Stimulated activated CD4-positive, alpha-beta T cell treated with anti-CD3 and anti-CD28 coated beads, Interleukin-4, amount 100 ng/mL, for 1 hour (primary cell): ENCODE measurements at regions not wholly inside any gene's neighbourhood (a gene's known extent, or its start where the extent isn't known, plus 50 kb on each side); places are given as distances from the start of the nearest gene placed in this dataset.

Experiments
- DNase-seq: peaks from one replicate; pipeline ENCODE4 v3.0.0-alpha.2; 2020

DNA sequence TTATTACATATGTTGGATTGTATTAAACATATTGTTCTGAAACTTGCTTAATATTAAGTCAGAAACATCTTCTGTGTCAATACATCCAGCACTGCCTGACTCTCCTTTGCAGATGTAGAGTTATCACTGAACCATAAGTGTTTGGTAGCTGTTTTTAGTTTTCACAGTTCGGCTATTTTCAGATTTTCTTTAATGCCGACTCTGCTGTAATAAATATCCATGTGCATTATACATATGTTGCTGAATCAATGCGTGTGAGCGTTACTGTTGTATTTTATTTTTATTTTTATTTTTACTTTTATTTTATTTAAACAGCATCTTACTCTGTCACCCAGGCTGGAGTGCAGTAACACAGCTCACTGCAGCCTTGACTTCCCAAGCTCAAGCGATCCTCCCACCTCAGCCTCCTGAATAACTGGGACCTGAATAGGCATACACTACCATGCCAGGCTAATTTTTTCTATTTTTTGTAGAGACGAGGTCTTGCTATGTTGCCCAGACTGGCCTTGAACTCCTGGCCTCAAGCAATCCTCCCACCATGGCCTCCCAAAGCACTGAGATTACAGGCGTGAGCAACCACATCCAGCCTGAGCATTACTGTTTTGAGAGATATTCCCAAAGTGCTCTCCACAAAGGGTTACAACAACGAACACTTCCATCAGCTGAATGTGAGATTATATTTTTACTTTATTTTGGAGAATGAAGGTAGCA is 50.7 kb upstream of the NOCT start:
- DNase-seq: no peak

DNA sequence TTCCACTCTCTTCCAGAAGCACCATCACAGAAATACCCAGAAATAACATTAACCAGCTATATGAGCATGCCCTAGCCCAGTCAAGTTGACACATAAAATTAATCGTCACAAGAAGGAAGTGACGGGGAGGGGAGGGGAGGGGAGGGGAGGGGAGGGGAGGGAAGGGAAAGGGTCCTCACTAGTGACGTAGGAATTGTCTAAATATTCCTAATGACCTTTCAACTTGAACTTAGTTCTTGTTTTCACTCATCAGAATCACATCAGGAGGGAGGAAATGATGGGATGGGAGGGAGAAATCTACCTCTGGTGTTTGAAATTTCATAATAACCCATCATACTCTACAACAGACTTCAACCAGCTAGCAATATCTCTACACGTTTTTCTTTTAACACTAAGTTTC is 52.2 kb upstream of the NOCT start:
- no peak for DNase-seq

- DNase-seq: no peak
Measured at GRCh38 chr4:138961664-138962063, 53.9 kb upstream of the NOCT start.

- no peak for DNase-seq
Measured at GRCh38 chr4:138961129-138961528, 54.5 kb upstream of the NOCT start.

GRCh38 chr4:138960175-138960710 is 55.3 kb upstream of the NOCT start:
- no peak for DNase-seq

DNA sequence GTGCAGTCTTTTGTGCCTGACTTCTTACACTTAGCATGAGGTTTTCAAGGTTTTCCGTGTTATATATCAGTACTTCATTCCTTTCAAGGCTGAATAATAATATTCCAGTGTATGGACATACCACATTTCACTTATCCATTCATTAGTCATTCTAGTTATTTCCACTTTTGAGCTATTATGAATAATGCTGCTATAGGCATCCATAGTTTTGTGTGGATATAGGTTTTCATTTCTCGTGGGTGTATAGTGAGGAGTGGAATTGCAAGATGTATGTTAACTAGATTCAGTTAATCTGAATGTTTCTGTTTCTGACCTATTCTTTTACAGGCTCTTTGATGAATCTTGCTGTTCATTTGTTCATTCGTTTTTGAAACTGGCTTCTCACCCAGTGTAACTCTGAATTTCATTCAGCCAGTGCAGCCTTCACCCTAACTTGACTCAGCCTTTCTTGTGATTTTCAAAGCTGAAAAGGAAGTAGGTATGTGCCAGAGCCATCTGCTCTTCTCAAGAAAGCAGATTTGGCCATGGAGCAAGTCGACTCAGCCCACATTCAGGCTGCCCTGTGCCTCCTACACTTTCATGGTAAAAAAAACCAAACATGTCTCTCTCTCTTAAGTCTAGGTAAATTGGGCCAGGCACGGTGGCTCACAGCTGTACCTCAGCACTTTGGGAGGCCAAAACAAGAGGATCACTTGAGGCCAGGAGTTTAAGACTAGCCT is 56.3 kb upstream of the NOCT start:
- no peak for DNase-seq

DNA sequence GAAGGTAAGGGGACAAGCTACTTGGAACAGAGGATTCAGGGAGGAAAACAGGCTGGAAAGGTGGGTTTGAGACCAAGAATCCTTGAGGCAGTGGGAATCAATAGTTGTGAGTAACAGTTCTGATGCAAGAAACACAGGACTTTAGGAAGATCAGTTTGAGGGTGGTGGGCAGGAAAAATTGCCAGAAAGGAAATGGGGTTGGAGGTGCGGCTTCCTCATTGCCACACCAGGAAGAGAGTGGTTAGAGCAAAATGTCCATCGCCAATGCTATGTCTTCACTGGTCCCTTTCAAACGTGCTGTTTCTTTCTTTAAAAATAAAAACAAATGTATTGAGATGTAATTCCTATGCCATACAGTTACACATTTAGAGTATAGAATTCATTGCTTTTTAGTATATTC is 57.1 kb upstream of the NOCT start:
- DNase-seq: no peak

DNA sequence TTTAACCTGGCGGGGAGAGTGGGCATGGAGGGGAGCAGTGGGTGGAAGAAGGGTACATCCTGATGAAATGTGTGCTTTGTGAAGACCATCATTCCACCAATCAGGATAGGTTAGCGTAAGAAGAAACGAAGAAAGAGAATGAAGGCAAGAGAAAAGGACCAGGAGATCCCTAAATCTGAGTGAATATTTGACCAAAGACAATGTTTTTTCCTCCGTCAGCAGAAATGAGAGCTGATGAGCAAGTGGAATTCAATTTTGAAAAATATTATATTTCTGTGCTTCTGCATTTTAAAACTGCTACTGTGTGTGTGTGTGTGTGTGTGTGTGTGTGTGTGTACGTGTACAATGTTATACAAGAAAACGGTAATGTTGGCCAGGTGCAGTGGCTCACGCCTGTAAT is 58.3 kb upstream of the NOCT start:
- DNase-seq: no peak

DNA sequence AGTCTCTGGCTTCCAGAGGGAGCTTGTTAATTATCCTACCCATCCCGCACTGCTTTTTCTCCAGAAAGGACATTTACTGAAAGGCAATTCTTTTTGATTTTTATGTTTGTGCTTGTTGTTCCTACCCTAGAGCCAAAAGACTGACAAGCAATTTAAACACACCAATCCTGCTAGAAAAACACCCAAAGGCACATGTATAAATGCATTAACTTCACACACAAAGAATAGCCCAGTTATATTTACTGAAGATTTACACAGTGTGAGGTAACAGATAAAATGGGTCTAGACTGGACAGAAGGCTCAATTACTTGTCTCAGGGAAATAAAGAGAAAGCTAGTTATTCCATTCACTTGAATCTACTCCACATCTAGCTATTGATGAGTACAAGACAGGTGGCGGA is 61.2 kb upstream of the NOCT start:
- DNase-seq: no peak

DNA sequence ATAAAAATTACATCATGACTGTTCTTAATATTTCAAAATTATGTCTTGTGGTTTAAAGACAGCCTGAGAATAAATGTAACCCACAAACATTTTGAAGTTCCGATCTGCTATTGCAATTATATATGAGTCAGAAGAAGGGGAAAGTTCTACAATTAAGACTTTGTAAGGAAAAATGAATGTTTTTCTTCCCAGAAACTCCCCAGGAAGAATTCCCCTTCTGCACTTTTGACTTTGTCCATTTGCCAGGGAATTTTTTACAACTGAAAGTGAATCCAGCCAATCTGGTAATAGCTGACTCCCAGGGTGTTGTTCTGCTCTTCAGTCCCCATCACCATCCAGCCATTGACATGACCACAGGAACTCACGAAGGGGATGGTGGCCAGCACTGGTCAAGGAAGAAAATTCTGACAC is 61.6 kb upstream of the NOCT start:
- no peak for DNase-seq

GRCh38 chr4:138952411-138952810 is 63.2 kb upstream of the NOCT start:
- peak; percentile 40 for DNase-seq

DNA sequence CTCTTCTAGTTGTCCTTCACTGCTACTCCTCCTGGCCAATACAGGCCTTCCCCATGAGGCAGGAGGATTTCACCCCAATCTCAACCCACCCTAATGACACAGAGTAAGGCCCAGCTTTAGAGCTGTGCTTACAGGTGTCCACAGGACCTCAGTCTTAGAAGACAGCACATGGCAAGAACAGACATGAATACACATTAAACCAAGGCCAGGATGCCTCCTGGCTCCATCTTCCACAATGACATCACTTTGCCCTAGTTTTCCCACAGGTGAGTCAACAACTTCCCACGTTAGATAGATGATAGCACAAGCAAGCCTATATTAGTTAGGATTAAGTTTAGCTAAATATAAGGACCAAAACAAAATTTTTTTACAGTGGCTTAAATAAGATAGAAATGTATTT is 63.8 kb upstream of the NOCT start:
- DNase-seq: no peak

DNA sequence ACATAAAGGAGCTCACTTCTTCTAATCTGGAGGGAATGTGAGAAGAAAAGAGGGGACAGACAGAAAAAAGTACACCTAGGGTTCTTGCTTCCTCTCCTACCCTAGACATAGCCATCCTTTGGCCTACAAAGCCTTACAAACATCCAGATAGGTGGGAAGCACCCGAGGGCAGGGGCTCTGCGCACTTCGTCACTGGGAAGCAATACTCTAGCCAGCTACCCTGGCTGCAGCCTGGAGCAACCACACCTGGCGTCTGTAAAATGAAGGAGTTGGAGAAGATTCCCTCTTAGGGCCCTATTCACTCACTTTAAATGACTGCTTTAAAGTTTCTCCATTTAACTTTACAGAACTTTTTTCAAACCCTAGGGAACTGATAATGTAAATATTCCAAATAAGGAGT is 65.7 kb upstream of the NOCT start:
- DNase-seq: no peak

DNA sequence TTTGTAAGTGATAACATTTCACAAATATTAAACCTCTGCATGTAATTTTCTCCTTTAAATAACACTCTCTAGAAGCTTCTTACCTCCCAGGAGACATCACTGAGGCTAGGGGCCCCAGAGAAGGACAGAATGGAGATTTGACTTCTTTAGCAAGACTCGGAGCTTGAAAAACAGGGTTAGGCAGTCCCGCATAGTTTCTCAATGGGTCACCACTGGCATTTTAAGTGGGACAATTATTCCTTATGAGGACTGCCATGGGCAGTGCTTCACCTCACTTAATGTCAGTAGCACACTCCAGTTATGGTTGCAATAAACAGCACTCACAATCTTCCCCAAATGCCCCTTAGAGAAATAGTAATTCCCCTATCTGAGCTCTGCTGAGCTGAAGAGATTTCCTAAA is 66.7 kb upstream of the NOCT start:
- no peak for DNase-seq

GRCh38 chr4:138946306-138946705 is 69.3 kb upstream of the NOCT start:
- no peak for DNase-seq

- DNase-seq: no peak
Measured at GRCh38 chr4:138945840-138946239, 69.7 kb upstream of the NOCT start.

- DNase-seq: no peak
Measured at GRCh38 chr4:138945401-138945800, 70.2 kb upstream of the NOCT start.

GRCh38 chr4:138943893-138944292 is 71.7 kb upstream of the NOCT start:
- DNase-seq: no peak

DNA sequence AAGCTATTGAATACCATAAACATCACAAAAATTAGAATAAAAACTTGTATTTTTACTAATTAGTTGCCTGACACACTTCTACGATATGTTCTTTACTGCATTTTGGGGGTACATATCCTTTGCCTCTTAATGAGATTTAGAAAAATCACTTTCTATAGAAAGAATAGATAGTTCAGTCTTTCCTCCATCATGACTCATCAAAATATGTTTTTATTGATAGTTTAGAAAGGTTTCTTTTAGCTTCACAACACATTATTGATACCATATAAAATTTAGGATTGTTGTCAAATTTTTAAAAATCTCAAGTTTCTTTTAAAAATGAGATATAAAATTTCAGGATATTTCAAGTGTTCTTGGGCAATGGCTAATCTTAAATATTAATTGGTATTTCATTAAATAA is 74.5 kb upstream of the NOCT start:
- DNase-seq: no peak

GRCh38 chr4:138939960-138940359 is 75.6 kb upstream of the NOCT start:
- DNase-seq: no peak

DNA sequence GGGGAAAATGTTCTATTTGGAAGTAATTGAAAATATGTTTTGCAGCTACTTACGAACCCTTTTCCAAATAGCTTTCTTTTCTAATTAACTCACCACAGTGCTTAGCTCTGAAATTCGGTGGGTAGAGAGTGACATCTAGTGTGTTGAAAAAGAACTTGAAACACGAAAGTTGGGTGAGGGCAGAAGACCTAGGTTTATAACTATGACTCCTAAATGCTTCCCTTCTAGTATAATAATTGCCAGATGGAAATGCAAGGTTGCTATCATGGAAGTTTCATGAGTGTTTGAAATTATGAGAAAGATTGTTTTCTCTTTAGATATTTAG is 77.3 kb upstream of the NOCT start:
- DNase-seq: no peak

- DNase-seq: no peak
Measured at GRCh38 chr4:138935135-138935807, 80.3 kb upstream of the NOCT start.

DNA sequence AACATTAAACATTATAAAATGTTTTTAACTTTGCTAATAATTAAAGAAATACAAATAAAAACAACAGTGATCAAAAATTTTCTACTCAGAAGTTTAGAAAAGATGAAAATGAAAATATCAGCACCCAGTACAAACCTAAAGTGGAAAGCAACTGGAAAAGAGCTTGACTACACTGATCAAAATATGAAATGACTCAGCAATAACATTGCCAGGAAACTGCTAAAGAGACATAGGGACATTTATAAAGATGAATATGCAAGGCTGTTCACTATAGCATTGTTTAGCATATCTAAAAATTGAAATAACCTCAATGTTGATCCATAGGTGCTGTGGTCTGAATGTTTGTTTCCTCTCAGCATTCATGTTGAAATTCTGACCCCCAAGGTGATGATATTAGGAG is 88.5 kb upstream of the NOCT start:
- DNase-seq: no peak

DNA sequence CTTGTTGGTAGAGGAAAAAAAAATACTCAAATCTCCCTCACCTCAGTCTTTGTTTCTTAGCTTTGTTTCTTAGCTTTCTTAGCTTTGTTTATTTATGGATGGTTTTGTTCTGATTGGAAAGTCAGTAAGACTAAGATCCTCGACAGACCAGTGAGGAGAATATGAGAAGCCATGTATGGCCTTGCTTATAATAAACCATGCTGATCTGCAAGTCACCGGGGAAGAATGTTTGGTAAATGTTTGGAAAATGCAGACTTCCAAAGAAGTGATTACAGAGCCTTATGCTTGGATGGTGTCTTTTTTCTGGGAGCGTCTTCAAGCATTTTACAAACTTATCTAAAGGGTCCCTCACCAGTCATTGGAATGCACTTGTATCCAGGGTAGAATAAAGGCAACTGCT is 90.1 kb upstream of the NOCT start:
- DNase-seq: no peak
